Panc1 (cell line): ENCODE measurements at regions not wholly inside any gene's neighbourhood (a gene's known extent, or its start where the extent isn't known, plus 50 kb on each side); places are given as distances from the start of the nearest gene placed in this dataset.

Experiments
- ATAC-seq: fragments of 200-7000 bp; cut with Tn5 transposase; 2 replicates; pipeline ENCODE4 v1.9.1; 2020; ENCODE audit warnings: mild to moderate bottlenecking, moderate library complexity
- BruUV-seq: library from RNA; stranded (reverse); fragments of 400-500 nt; replicated peaks from 2 replicates; lab custom pipeline; 2021; lab: Mats Ljungman, UMichigan
- CTCF ChIA-PET: fragments of 300-600 bp; sonication (Branson Sonifier 250); formaldehyde crosslinking; loops from one replicate; lab custom pipeline; 2022; ENCODE audit warnings: antibody characterized with exemption; lab: Charles Lee
- POLR2A ChIA-PET: fragments of 300-600 bp; sonication (Branson Sonifier 250); formaldehyde crosslinking; loops from one replicate; lab custom pipeline; 2022; ENCODE audit warnings: antibody characterized with exemption; lab: Charles Lee
- DNase-seq: peaks from one replicate; pipeline ENCODE4 v3.0.0-alpha.2; 2010; ENCODE audit warnings: low read depth, low spot score
- H3K27ac ChIP-seq: 2 replicates; pipeline ENCODE4 v1.5.1; 2011; ENCODE audit warnings: mild to moderate bottlenecking, low read length, inconsistent platforms
- H3K27me3 ChIP-seq: fragments of 200-500 bp; sonication (Bioruptor generic); 2 replicates; pipeline ENCODE4 v1.6.0; 2014; ENCODE audit warnings: low read length, inconsistent platforms; ENCODE audit not compliant: control insufficient read depth, insufficient read depth
- H3K36me3 ChIP-seq: fragments of 200-500 bp; sonication (Bioruptor generic); 2 replicates; pipeline ENCODE4 v1.5.1; 2014; ENCODE audit warnings: inconsistent platforms, mild to moderate bottlenecking, low read length, moderate library complexity; ENCODE audit not compliant: control insufficient read depth, insufficient read depth
- H3K4me1 ChIP-seq: 2 replicates; pipeline ENCODE4 v1.5.1; 2011; ENCODE audit warnings: inconsistent platforms, mild to moderate bottlenecking, low read length, moderate library complexity; ENCODE audit not compliant: control insufficient read depth, insufficient read depth
- H3K4me3 ChIP-seq, 2 experiments: 2 replicates each; pipeline ENCODE4 v1.5.1; 2011 to 2012; ENCODE audit warnings: low read depth in 2 of 2, low read length in 2 of 2, mild to moderate bottlenecking in 2 of 2, inconsistent platforms in 1 of 2, moderate library complexity in 1 of 2
- H3K9me3 ChIP-seq: fragments of 200-500 bp; sonication (Bioruptor generic); 2 replicates; pipeline ENCODE4 v1.5.1; 2014; ENCODE audit warnings: low read depth, mild to moderate bottlenecking, inconsistent platforms, low read length, moderate library complexity; ENCODE audit not compliant: control insufficient read depth, insufficient read depth
- POLR2AphosphoS5 ChIP-seq: IDR thresholded peaks from 2 replicates; pipeline ENCODE4 v1.6.1; 2012; ENCODE audit warnings: mild to moderate bottlenecking, low read depth, low read length, moderate library complexity
- SIN3A ChIP-seq: IDR thresholded peaks from 2 replicates; pipeline ENCODE4 v1.6.1; 2012; ENCODE audit warnings: low read depth, mild to moderate bottlenecking, low read length, moderate library complexity, borderline replicate concordance; ENCODE audit not compliant: insufficient read depth
- TCF7L2 ChIP-seq: IDR thresholded peaks from 2 replicates; pipeline ENCODE4 v1.6.1; 2011; ENCODE audit warnings: mild to moderate bottlenecking, low read depth, low read length, inconsistent platforms
- in situ Hi-C: cut with HindIII; loops from 2 replicates; pipeline ENCODE4 v1.10.0; 2016; ENCODE audit warnings: low sequenced_read_pairs, low pct_unique_long_range_greater_than_20kb
- intact Hi-C: fragments of 100-400 bp; cut with micrococcal nuclease; formaldehyde crosslinking; loops from one replicate; pipeline ENCODE4 v1.10.0; 2022; ENCODE audit not compliant: unreplicated experiment
- TF ChIP-seq, protein P1 (sequence below): fragments of 450-650 bp; IDR thresholded peaks from 2 replicates; pipeline ENCODE4 v1.5.1; 2017; ENCODE audit warnings: mild to moderate bottlenecking
- TF ChIP-seq, protein P2 (sequence below), 2 experiments: IDR thresholded peaks; 2 replicates each; pipeline ENCODE4 v1.6.1; 2011 to 2012; ENCODE audit warnings: low read depth in 2 of 2, control low read depth in 1 of 2, low read length in 1 of 2, mild to moderate bottlenecking in 1 of 2, moderate library complexity in 1 of 2; ENCODE audit not compliant: insufficient read depth in 1 of 2

DNA sequence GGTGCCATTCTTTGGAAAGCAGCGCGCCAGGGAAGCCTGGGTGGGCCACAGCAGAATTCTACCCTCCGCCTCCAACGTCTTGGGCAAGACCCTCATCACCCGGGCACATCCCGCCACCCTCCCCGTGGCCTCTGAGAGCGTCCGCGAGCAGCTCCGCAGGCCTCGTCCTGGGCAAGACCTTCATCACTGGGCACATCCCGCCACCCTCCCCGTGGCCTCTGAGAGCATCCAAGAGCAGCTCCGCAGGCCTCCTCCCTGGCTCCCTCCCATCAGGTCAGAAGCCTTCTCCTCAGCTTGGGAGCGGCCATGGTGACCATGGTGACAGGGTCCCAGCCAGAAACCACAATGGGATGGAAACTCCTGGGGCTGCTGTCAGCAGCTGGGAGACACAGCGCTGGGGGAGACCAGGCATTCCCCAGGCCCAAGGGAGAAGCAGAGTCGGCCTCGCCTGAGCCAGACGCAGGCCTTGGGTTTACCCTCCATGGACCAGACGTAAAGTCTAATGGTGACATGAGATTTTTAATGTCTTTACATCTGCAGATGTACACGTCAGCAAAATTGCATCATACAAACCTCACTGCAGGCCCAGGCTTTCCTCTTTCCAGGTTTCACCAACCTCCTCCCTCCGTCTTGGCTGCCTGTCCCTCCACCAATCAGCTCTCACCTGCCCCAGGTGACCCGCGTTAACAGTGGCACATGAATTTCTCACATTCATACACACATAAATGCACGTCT is 55.1 kb upstream of the PPP2R2D start:
- no peak for TF ChIP-seq SIN3A
- TF ChIP-seq, protein P1, sequence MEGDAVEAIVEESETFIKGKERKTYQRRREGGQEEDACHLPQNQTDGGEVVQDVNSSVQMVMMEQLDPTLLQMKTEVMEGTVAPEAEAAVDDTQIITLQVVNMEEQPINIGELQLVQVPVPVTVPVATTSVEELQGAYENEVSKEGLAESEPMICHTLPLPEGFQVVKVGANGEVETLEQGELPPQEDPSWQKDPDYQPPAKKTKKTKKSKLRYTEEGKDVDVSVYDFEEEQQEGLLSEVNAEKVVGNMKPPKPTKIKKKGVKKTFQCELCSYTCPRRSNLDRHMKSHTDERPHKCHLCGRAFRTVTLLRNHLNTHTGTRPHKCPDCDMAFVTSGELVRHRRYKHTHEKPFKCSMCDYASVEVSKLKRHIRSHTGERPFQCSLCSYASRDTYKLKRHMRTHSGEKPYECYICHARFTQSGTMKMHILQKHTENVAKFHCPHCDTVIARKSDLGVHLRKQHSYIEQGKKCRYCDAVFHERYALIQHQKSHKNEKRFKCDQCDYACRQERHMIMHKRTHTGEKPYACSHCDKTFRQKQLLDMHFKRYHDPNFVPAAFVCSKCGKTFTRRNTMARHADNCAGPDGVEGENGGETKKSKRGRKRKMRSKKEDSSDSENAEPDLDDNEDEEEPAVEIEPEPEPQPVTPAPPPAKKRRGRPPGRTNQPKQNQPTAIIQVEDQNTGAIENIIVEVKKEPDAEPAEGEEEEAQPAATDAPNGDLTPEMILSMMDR, result no peak
- no peak for TF ChIP-seq POLR2AphosphoS5
- no peak for TF ChIP-seq TCF7L2
- TF ChIP-seq, protein P2, sequence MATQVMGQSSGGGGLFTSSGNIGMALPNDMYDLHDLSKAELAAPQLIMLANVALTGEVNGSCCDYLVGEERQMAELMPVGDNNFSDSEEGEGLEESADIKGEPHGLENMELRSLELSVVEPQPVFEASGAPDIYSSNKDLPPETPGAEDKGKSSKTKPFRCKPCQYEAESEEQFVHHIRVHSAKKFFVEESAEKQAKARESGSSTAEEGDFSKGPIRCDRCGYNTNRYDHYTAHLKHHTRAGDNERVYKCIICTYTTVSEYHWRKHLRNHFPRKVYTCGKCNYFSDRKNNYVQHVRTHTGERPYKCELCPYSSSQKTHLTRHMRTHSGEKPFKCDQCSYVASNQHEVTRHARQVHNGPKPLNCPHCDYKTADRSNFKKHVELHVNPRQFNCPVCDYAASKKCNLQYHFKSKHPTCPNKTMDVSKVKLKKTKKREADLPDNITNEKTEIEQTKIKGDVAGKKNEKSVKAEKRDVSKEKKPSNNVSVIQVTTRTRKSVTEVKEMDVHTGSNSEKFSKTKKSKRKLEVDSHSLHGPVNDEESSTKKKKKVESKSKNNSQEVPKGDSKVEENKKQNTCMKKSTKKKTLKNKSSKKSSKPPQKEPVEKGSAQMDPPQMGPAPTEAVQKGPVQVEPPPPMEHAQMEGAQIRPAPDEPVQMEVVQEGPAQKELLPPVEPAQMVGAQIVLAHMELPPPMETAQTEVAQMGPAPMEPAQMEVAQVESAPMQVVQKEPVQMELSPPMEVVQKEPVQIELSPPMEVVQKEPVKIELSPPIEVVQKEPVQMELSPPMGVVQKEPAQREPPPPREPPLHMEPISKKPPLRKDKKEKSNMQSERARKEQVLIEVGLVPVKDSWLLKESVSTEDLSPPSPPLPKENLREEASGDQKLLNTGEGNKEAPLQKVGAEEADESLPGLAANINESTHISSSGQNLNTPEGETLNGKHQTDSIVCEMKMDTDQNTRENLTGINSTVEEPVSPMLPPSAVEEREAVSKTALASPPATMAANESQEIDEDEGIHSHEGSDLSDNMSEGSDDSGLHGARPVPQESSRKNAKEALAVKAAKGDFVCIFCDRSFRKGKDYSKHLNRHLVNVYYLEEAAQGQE (IDR thresholded peaks at IDR 0.05; ENCODE audit: insufficient read depth in 1 of 2, low read depth in 2 of 2, low read length in 1 of 2), result no peak
- no peaks in the 10 kb centered on the region for H3K36me3 ChIP-seq
- CTCF ChIA-PET, result interaction anchor here (0.7 kb wide), 1 partner anchor 366 kb away, joined by 3 read pairs; no protein-coding TSS in a partner anchor
- no peak for ATAC-seq
- BruUV-seq, result no TSS peak
- POLR2A ChIA-PET, result no interaction called here
- no peaks in the 10 kb centered on the region for H3K27me3 ChIP-seq
- in situ Hi-C loops, result no loop called here
- no peak for DNase-seq
- no peaks in the 10 kb centered on the region for H3K4me1 ChIP-seq
- H3K9me3 ChIP-seq, result no peaks in the 10 kb centered on the region
- no peak overlapping the region for H3K4me3 ChIP-seq
- no peak overlapping the region for H3K27ac ChIP-seq
- intact Hi-C loops, result loop anchor here (10.0 kb wide), 1 partner anchor 291 kb away; no protein-coding TSS in a partner anchor

DNA sequence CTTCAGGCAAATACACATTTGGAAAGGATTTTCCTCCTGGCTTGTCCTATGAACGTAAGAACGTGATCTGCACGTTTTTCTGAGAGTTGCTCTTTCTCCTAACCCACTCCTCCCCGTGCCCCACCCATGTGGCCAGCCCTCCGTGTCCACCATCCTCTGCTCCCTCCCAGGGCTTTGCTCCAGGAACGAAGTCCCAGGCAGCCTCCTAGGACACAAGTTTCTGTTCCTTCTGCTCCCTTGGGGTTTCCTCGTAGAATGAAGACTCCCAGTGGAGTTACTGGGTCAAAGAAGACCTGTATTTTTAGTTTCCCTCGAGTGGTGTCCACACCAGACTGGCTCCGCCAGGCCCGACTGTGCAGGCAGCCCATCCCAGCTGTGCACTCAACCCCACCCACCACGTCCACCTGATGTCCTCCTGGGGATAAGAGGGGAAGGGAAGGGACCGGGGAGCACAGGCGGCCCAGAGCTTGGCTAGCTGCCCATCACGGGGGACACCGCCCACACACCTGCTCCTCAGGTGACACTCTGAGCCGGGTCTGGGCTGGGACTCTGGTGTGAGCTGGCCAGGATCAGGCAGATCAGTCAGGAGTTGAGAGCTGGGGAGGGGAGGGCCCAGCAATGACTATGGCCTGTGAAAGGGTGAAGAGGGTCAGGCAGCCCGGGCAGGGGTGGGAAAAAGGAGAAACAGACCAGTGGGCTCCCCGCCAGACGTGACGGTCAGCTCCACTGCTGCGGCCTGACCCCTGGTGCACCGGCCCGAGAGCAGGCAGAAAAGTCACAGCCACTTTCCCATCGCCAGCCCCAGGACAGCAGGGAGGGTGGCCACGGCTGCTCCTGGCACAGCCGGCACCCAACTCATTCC is 54.3 kb upstream of the PPP2R2D start:
- Histone ChIP-seq H3K27ac (no peak overlapping the region), H3K27me3 (no peaks in the 10 kb centered on the region), H3K36me3 (no peaks in the 10 kb centered on the region), H3K9me3 (no peaks in the 10 kb centered on the region), H3K4me1 (no peaks in the 10 kb centered on the region), H3K4me3 (no peak overlapping the region)
- DNase-seq, result no peak
- no TSS peak for BruUV-seq
- intact Hi-C loops, result loop anchor here (10.0 kb wide), 1 partner anchor 292 kb away; no protein-coding TSS in a partner anchor
- TF ChIP-seq, protein P1, result no peak
- no peak for TF ChIP-seq TCF7L2
- TF ChIP-seq POLR2AphosphoS5, result no peak
- TF ChIP-seq, protein P2 (IDR thresholded peaks at IDR 0.05; ENCODE audit: insufficient read depth in 1 of 2, low read depth in 2 of 2, low read length in 1 of 2), result no peak
- CTCF ChIA-PET, result no interaction called here
- no peak for ATAC-seq
- POLR2A ChIA-PET, result no interaction called here
- in situ Hi-C loops, result no loop called here
